HG03175 (cell line): ENCODE measurements at regions not wholly inside any gene's neighbourhood (a gene's known extent, or its start where the extent isn't known, plus 50 kb on each side); places are given as distances from the start of the nearest gene placed in this dataset.
"Not testable (repeated sequence)": the region's sequence is repeated elsewhere in the genome, so short reads cannot be mapped to it uniquely, and the experiment has no call there.

Experiments
- ATAC-seq: cut with Tn5 transposase; IDR thresholded peaks from one replicate; pipeline ENCODE4 v1.9.1; 2021; ENCODE audit warnings: mild to moderate bottlenecking, moderate library complexity; ENCODE audit not compliant: unreplicated experiment

DNA sequence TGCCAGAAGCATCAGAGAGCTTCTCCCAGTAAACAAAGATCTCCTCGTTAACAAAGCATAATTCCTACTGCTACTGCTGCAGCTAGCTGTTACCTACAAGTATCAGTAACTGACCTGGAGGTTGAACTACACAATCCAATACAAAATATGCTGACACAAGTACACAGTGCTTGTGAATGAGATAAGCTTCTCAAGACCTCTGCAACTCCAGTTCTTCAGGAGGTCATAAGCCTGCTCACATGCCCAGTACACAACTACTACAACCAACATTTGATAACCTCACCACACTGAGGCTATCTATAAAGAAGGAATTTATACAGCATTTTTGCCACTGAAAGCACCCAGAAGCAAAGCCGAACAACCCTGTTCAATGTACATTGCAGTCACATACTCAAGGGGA is 66.7 kb upstream of the SMARCAD1 start:
- no peak for ATAC-seq

DNA sequence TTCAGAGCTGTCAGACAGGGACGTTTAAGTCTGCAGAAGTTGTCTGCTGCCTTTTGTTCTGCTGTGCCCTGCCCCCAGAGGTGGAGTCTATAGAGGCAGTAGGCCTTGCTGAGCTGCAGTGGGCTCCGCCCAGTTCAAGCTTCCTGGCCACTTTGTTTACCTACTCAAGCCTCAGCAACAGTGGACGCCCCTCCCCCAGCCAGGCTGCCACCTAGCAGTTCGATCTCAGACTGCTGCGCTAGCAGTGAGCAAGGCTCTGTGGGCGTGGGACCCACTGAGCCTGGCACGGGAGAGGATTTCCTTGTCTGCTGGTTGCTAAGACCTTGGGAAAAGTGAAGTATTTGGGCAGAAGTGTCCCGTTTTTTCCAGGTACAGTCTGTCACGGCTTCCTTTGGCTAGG is 59.6 kb upstream of the SMARCAD1 start:
- ATAC-seq = not testable (repeated sequence)

DNA sequence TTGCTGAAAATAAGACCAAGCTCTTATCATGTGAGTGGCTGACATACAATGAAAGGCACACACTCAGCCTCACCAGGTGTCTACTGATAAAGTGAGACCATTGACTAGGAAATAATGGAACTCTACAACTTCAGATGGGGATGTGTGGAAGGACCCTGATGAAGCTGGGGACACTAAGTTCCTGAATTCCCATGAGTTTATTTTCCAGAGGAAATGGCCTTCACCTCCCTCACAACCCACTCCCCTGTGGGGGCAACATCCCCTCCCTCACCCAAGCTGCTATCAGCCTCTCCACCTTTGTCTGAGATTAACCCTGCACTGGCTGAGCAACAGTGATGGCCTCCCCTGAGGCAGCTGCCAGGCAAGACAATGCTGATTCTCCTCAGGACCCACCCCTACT is 55.2 kb upstream of the SMARCAD1 start:
- no peak for ATAC-seq

DNA sequence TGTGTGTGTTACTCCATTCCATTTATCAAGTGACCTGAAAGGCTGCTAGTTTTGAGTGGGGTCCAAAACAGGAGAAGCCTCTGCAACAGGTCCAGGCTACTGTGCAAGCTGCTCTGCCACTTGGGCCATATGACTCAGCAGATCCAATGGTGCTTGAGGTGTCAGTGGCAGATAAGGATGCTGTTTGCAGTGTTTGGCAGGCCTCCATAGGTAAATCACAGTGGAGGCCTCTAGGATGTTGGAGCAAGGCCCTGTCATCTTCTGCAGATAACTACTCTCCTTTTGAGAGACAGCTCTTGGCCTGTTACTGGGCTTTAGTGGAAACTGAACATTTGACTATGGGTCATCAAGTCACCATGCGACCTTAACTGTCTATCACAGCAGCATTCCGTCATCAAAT is 52.3 kb upstream of the SMARCAD1 start:
- not testable (repeated sequence) for ATAC-seq

DNA sequence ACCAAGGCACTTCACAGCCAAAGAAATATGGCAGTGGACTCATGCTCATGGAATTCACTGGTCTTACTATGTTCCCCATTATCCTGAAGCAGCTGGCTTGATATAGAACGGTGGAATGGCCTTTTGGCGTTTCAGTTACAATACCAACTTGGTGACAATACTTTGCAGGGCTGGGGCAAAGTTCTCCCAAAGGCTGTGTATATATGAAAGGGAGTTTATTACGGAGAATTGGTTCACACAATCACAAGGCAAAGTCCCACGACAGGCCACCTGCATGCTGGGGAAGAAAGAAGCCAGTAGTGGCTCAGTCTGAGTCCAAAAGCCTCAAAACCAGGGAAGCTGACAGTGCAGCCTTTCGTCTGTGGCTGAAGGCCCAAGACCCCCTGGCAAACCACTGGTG is 50.8 kb upstream of the SMARCAD1 start:
- ATAC-seq = no peak
